ENCODE measurements at regions not wholly inside any gene's neighbourhood (a gene's known extent, or its start where the extent isn't known, plus 50 kb on each side); places are given as distances from the start of the nearest gene placed in this dataset.

DNA sequence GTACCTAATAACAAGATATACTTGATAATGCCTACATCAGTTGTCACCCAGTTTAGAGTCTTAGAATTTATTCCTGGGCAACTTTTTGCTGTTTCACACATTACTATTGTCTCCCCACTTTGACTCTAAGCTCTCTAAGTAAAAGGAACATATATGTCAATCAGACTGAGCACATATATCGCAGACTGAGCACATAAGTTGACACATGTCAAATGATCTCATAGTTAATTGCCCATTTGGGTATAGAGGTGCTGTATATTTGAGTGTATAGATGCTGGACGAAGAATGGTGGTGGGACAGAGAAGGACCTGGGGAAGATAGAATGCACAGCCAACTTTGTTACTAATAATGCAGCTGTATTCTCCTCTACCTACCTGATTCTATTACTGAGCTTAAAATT, 746.0 kb upstream of the CDH2 start:
- Histone ChIP-seq H3K36me3 (ENCODE audit: control insufficient read depth in 3 of 3, insufficient read depth in 2 of 3, low read depth in 1 of 3, low read length in 3 of 3) (no peaks in the 10 kb centered on the region), H3K4me1 (ENCODE audit: control insufficient read depth in 3 of 3, insufficient read depth in 2 of 3, low read depth in 1 of 3, low read length in 2 of 3) (no peaks in the 10 kb centered on the region), H3K4me3 (ENCODE audit: low read depth in 1 of 3, low read length in 3 of 3) (no peak overlapping the region), H3K27ac (ENCODE audit: low read depth in 1 of 3, low read length in 2 of 3) (no peak overlapping the region), H3K27me3 (ENCODE audit: control insufficient read depth in 3 of 3, insufficient read depth in 3 of 3, low read length in 3 of 3) (no peaks in the 10 kb centered on the region), H3K9me3 (ENCODE audit: control insufficient read depth in 2 of 2, insufficient read depth in 1 of 2, low read depth in 1 of 2, low read length in 1 of 2) (no peaks in the 10 kb centered on the region)
- DNase-seq: no peak
- FAIRE-seq: no peak
- WGBS, 3 donors: 76 to 84% (median 82%) methylated on average over 2 of the region's 2 CpGs

DNA sequence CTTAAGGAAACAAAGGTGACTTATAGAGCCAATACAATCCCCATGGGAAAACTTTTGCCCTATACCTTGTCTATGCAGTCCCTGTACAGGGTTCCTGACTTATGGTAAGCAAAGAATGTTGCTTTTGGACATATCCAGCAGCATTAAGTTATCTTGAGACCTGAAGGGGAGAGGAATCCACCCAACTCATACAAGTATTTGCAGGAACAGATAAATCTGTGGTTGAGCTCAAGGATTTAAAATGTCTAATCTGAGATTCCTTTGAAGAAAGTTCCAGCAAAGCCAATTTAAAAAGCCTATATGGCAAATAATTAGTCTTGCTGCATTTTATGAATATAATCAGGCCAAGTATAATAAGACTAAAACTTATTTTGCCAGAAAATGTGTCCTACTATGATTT, 739.5 kb upstream of the CDH2 start:
- DNase-seq (no peak), FAIRE-seq (no peak)
- H3K27ac ChIP-seq (ENCODE audit: low read depth in 1 of 3, low read length in 2 of 3): no peak overlapping the region
- H3K4me3 ChIP-seq (ENCODE audit: low read depth in 1 of 3, low read length in 3 of 3): no peak overlapping the region
- no peaks in the 10 kb centered on the region for H3K4me1 ChIP-seq (ENCODE audit: control insufficient read depth in 3 of 3, insufficient read depth in 2 of 3, low read depth in 1 of 3, low read length in 2 of 3)
- H3K36me3 ChIP-seq (ENCODE audit: control insufficient read depth in 3 of 3, insufficient read depth in 2 of 3, low read depth in 1 of 3, low read length in 3 of 3): no peaks in the 10 kb centered on the region
- H3K9me3 ChIP-seq (ENCODE audit: control insufficient read depth in 2 of 2, insufficient read depth in 1 of 2, low read depth in 1 of 2, low read length in 1 of 2): peaks cover 0 to 6% of the 10 kb centered on the region in 2 donors
- no peaks in the 10 kb centered on the region for H3K27me3 ChIP-seq (ENCODE audit: control insufficient read depth in 3 of 3, insufficient read depth in 3 of 3, low read length in 3 of 3)

- FAIRE-seq: no peak
- Histone ChIP-seq H3K9me3 (ENCODE audit: control insufficient read depth in 2 of 2, insufficient read depth in 1 of 2, low read depth in 1 of 2, low read length in 1 of 2) (no peaks in the 10 kb centered on the region), H3K4me1 (ENCODE audit: control insufficient read depth in 3 of 3, insufficient read depth in 2 of 3, low read depth in 1 of 3, low read length in 2 of 3) (no peaks in the 10 kb centered on the region), H3K27me3 (ENCODE audit: control insufficient read depth in 3 of 3, insufficient read depth in 3 of 3, low read length in 3 of 3) (no peaks in the 10 kb centered on the region), H3K4me3 (ENCODE audit: low read depth in 1 of 3, low read length in 3 of 3) (no peak overlapping the region), H3K27ac (ENCODE audit: low read depth in 1 of 3, low read length in 2 of 3) (no peak overlapping the region), H3K36me3 (ENCODE audit: control insufficient read depth in 3 of 3, insufficient read depth in 2 of 3, low read depth in 1 of 3, low read length in 3 of 3) (no peaks in the 10 kb centered on the region)
- 14 to 35% (median 30%) methylated on average over 1 of the region's 1 CpG for WGBS, 3 donors
- DNase-seq: no peak
These were observed 728.6 kb upstream of the CDH2 start for GRCh38 chr18:28905509-28905908.

DNA sequence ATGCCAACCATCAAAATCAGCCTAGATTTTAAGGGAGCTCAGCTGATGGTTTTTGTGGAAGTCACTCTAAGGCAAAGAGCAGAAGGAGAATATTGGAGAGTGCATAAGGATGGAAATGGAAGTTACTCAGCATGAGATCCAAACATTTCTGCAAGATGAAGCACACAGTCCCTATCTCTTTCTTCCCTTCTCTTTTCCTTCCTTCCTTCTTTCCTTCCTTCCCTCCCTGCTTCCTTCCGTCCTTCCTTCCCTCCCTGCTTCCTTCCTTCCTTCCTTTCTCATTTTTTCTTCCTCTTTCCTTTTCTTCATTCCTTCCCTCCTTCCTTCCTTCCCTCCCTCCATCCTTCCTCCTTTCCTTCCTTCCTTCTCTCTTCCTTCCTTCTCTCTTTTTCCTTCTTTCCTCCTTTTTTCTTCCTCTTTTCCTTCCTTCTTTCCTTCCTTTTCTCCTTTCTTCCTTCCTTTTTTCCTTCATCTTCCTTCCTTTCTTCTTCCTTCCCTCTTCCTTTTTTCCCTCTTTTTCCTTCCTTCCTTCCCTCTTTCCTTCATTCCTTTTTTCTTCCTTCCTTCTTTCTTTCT, 727.9 kb upstream of the CDH2 start:
- Histone ChIP-seq H3K9me3 (ENCODE audit: control insufficient read depth in 2 of 2, insufficient read depth in 1 of 2, low read depth in 1 of 2, low read length in 1 of 2) (no peaks in the 10 kb centered on the region), H3K4me1 (ENCODE audit: control insufficient read depth in 3 of 3, insufficient read depth in 2 of 3, low read depth in 1 of 3, low read length in 2 of 3) (no peaks in the 10 kb centered on the region), H3K27me3 (ENCODE audit: control insufficient read depth in 3 of 3, insufficient read depth in 3 of 3, low read length in 3 of 3) (no peaks in the 10 kb centered on the region), H3K36me3 (ENCODE audit: control insufficient read depth in 3 of 3, insufficient read depth in 2 of 3, low read depth in 1 of 3, low read length in 3 of 3) (no peaks in the 10 kb centered on the region), H3K27ac (ENCODE audit: low read depth in 1 of 3, low read length in 2 of 3) (no peak overlapping the region), H3K4me3 (ENCODE audit: low read depth in 1 of 3, low read length in 3 of 3) (no peak overlapping the region)
- DNase-seq: no peak
- no peak for FAIRE-seq
- WGBS, 3 donors: 73 to 87% (median 75%) methylated on average over 1 of the region's 1 CpG

- WGBS, 3 donors: 38 to 89% (median 52%) methylated on average over 1 of the region's 1 CpG
- H3K36me3 ChIP-seq (ENCODE audit: control insufficient read depth in 3 of 3, insufficient read depth in 2 of 3, low read depth in 1 of 3, low read length in 3 of 3): no peaks in the 10 kb centered on the region
- H3K4me3 ChIP-seq (ENCODE audit: low read depth in 1 of 3, low read length in 3 of 3): no peak overlapping the region
- no peaks in the 10 kb centered on the region for H3K27me3 ChIP-seq (ENCODE audit: control insufficient read depth in 3 of 3, insufficient read depth in 3 of 3, low read length in 3 of 3)
- DNase-seq (no peak), FAIRE-seq (no peak)
- H3K9me3 ChIP-seq (ENCODE audit: control insufficient read depth in 2 of 2, insufficient read depth in 1 of 2, low read depth in 1 of 2, low read length in 1 of 2): no peaks in the 10 kb centered on the region
- no peaks in the 10 kb centered on the region for H3K4me1 ChIP-seq (ENCODE audit: control insufficient read depth in 3 of 3, insufficient read depth in 2 of 3, low read depth in 1 of 3, low read length in 2 of 3)
- H3K27ac ChIP-seq (ENCODE audit: low read depth in 1 of 3, low read length in 2 of 3): no peak overlapping the region
These were observed 726.4 kb upstream of the CDH2 start for GRCh38 chr18:28903306-28903705.

DNA sequence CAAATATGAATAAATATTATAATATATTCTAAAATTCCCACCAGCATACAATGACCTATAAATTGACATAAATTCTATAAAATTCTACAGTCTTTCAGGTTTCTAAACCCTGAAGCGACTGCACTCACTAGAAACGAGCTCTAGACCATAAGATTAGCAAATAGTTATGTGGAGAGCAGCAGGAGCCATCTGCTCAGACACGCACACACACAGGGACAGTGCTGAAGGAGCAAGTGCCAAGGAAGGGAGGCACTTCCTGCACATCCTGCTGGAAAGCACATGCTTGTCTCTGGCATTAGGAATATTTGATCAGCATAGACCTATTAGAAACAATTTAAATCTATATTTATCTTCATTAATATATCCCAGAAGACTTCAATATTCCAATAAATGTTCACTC, 713.9 kb upstream of the CDH2 start:
- no peaks in the 10 kb centered on the region for H3K4me1 ChIP-seq (ENCODE audit: control insufficient read depth in 3 of 3, insufficient read depth in 2 of 3, low read depth in 1 of 3, low read length in 2 of 3)
- no peaks in the 10 kb centered on the region for H3K9me3 ChIP-seq (ENCODE audit: control insufficient read depth in 2 of 2, insufficient read depth in 1 of 2, low read depth in 1 of 2, low read length in 1 of 2)
- DNase-seq (no peak), FAIRE-seq (no peak)
- no peak overlapping the region for H3K27ac ChIP-seq (ENCODE audit: low read depth in 1 of 3, low read length in 2 of 3)
- H3K36me3 ChIP-seq (ENCODE audit: control insufficient read depth in 3 of 3, insufficient read depth in 2 of 3, low read depth in 1 of 3, low read length in 3 of 3): no peaks in the 10 kb centered on the region
- H3K27me3 ChIP-seq (ENCODE audit: control insufficient read depth in 3 of 3, insufficient read depth in 3 of 3, low read length in 3 of 3): no peaks in the 10 kb centered on the region
- no peak overlapping the region for H3K4me3 ChIP-seq (ENCODE audit: low read depth in 1 of 3, low read length in 3 of 3)
- WGBS, 3 donors: 49 to 60% (median 56%) methylated on average over 3 of the region's 3 CpGs

DNA sequence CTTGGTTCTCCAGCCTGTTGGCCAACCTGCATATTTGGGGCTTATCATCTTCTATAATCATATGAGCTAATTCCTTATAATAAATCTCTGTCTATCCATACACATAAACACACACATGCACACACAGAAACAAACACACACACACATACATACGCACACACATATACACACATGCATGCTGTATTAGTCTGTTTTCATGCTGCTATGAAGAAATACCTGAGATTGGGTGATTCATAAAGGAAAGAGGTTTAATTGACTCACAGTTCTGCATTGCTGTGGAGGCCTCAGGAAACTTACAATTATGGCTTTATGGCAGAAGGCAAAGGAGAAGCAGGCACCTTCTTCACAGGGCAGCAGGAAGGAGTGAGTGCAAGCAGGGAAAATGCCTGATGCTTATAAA, 707.4 kb upstream of the CDH2 start:
- Histone ChIP-seq H3K36me3 (ENCODE audit: control insufficient read depth in 3 of 3, insufficient read depth in 2 of 3, low read depth in 1 of 3, low read length in 3 of 3) (no peaks in the 10 kb centered on the region), H3K27ac (ENCODE audit: low read depth in 1 of 3, low read length in 2 of 3) (no peak overlapping the region), H3K9me3 (ENCODE audit: control insufficient read depth in 2 of 2, insufficient read depth in 1 of 2, low read depth in 1 of 2, low read length in 1 of 2) (no peaks in the 10 kb centered on the region), H3K27me3 (ENCODE audit: control insufficient read depth in 3 of 3, insufficient read depth in 3 of 3, low read length in 3 of 3) (no peaks in the 10 kb centered on the region), H3K4me1 (ENCODE audit: control insufficient read depth in 3 of 3, insufficient read depth in 2 of 3, low read depth in 1 of 3, low read length in 2 of 3) (no peaks in the 10 kb centered on the region), H3K4me3 (ENCODE audit: low read depth in 1 of 3, low read length in 3 of 3) (no peak overlapping the region)
- FAIRE-seq: no peak
- no peak for DNase-seq
- WGBS, 3 donors: 94 to 97% (median 97%) methylated on average over 1 of the region's 1 CpG

DNA sequence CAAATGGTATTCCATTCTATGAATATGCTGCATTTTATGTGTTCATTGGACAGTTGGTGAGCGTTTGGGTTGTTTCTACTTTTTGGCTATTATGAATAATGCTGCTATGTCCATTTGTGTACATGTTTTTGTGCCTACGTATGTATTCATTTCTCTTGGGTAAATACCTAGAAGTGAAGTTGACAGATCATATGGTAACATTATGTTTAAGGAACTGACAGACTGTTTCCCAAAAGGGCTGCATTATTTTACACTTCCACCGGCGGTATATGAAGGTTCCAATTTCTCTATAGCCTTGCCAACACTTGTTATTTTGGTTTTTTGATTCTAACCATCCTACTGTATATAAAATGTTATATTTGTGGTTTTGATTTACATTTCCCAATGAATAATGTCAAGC, 703.9 kb upstream of the CDH2 start:
- Histone ChIP-seq H3K9me3 (ENCODE audit: control insufficient read depth in 2 of 2, insufficient read depth in 1 of 2, low read depth in 1 of 2, low read length in 1 of 2) (no peaks in the 10 kb centered on the region), H3K27me3 (ENCODE audit: control insufficient read depth in 3 of 3, insufficient read depth in 3 of 3, low read length in 3 of 3) (no peaks in the 10 kb centered on the region), H3K27ac (ENCODE audit: low read depth in 1 of 3, low read length in 2 of 3) (no peak overlapping the region), H3K4me3 (ENCODE audit: low read depth in 1 of 3, low read length in 3 of 3) (no peak overlapping the region), H3K36me3 (ENCODE audit: control insufficient read depth in 3 of 3, insufficient read depth in 2 of 3, low read depth in 1 of 3, low read length in 3 of 3) (no peaks in the 10 kb centered on the region), H3K4me1 (ENCODE audit: control insufficient read depth in 3 of 3, insufficient read depth in 2 of 3, low read depth in 1 of 3, low read length in 2 of 3) (no peaks in the 10 kb centered on the region)
- DNase-seq (no peak), FAIRE-seq (no peak)
- 89 to 92% (median 90%) methylated on average over 4 of the region's 4 CpGs for WGBS, 3 donors

- FAIRE-seq (no peak), DNase-seq (no peak)
- Histone ChIP-seq H3K36me3 (ENCODE audit: control insufficient read depth in 3 of 3, insufficient read depth in 2 of 3, low read depth in 1 of 3, low read length in 3 of 3) (no peaks in the 10 kb centered on the region), H3K27me3 (ENCODE audit: control insufficient read depth in 3 of 3, insufficient read depth in 3 of 3, low read length in 3 of 3) (no peaks in the 10 kb centered on the region), H3K4me1 (ENCODE audit: control insufficient read depth in 3 of 3, insufficient read depth in 2 of 3, low read depth in 1 of 3, low read length in 2 of 3) (no peaks in the 10 kb centered on the region), H3K27ac (ENCODE audit: low read depth in 1 of 3, low read length in 2 of 3) (no peak overlapping the region), H3K9me3 (ENCODE audit: control insufficient read depth in 2 of 2, insufficient read depth in 1 of 2, low read depth in 1 of 2, low read length in 1 of 2) (no peaks in the 10 kb centered on the region), H3K4me3 (ENCODE audit: low read depth in 1 of 3, low read length in 3 of 3) (no peak overlapping the region)
- WGBS, 3 donors: 65 to 80% (median 73%) methylated on average over 1 of the region's 1 CpG
These were observed 698.1 kb upstream of the CDH2 start for GRCh38 chr18:28875059-28875458.

All from small intestine (tissue), 7 donors.